Mesodermal cell (in vitro differentiated cells): ENCODE measurements at regions not wholly inside any gene's neighbourhood (a gene's known extent, or its start where the extent isn't known, plus 50 kb on each side); places are given as distances from the start of the nearest gene placed in this dataset.
"Not testable (repeated sequence)": the region's sequence is repeated elsewhere in the genome, so short reads cannot be mapped to it uniquely, and the experiment has no call there.

Source experiments
- H3K27ac ChIP-seq: 2 replicates; pipeline ENCODE4 v1.7.0; 2013; ENCODE audit warnings: mild to moderate bottlenecking, low read depth, low read length, moderate library complexity; ENCODE audit not compliant: severe bottlenecking
- H3K36me3 ChIP-seq: 2 replicates; pipeline ENCODE4 v1.7.1; 2013; ENCODE audit warnings: mild to moderate bottlenecking, low read length, moderate library complexity; ENCODE audit not compliant: control insufficient read depth, insufficient read depth
- H3K4me1 ChIP-seq: one replicate; pipeline ENCODE4 v1.7.1; 2013; ENCODE audit warnings: mild to moderate bottlenecking, low read length; ENCODE audit not compliant: insufficient read depth, control insufficient read depth, poor library complexity, severe bottlenecking
- H3K4me3 ChIP-seq: 2 replicates; pipeline ENCODE4 v1.7.0; 2013; ENCODE audit warnings: low read length, control low read depth, mild to moderate bottlenecking; ENCODE audit not compliant: insufficient read depth, poor library complexity, severe bottlenecking; ENCODE audit errors: extremely low read depth
- H3K9me3 ChIP-seq: 2 replicates; pipeline ENCODE4 v1.7.1; 2013; ENCODE audit warnings: mild to moderate bottlenecking, low read length, moderate library complexity; ENCODE audit not compliant: control insufficient read depth
- WGBS, 2 experiments: methylation state at CpG; one replicate each; pipeline ENCODE4 v1.1.5; 2013; ENCODE audit warnings: missing lambda C conversion rate in 2 of 2; ENCODE audit not compliant: insufficient coverage in 2 of 2; 5-methylcytosine and 5-hydroxymethylcytosine counted together

- 80% methylated on average over 1 of the region's 5 CpGs for WGBS, 2 experiments
- no peak overlapping the region for H3K27ac ChIP-seq
Observed at GRCh38 chr18:2222270-2223185, 348.8 kb downstream of the METTL4 start.

DNA sequence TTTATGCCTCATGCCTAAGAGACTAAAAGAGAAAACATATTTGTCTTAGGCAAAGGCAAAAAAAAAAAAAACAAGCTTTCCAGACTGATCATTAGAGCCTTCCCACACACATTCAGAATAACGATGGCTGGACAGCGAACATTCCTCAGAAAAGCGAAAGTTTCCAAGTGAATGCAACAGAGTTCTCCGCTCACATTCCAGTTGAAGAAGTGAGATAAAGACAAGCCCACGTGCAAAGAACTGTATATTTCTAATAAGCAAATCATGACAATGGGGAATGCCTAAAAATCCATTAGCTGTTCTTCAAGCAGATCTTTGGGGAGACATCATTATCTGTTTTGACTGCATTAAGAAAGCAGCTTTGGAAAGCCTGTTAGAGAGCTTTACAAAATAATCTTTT, 347.9 kb downstream of the METTL4 start:
- Histone ChIP-seq H3K27ac (no peak overlapping the region), H3K36me3 (no peaks in the 10 kb centered on the region), H3K4me3 (no peak overlapping the region), H3K9me3 (no peaks in the 10 kb centered on the region), H3K4me1 (no peaks in the 10 kb centered on the region)
- WGBS, 2 experiments, result 93% methylated on average over 3 of the region's 5 CpGs; no CpG with 5 or more reads in 1 of the 2 experiments

More at GRCh38 chr18:2222270-2223185, 348.8 kb downstream of the METTL4 start:
- H3K9me3 ChIP-seq, result no peaks in the 10 kb centered on the region
- no peak overlapping the region for H3K4me3 ChIP-seq
- no peaks in the 10 kb centered on the region for H3K4me1 ChIP-seq
- H3K36me3 ChIP-seq, result no peaks in the 10 kb centered on the region

DNA sequence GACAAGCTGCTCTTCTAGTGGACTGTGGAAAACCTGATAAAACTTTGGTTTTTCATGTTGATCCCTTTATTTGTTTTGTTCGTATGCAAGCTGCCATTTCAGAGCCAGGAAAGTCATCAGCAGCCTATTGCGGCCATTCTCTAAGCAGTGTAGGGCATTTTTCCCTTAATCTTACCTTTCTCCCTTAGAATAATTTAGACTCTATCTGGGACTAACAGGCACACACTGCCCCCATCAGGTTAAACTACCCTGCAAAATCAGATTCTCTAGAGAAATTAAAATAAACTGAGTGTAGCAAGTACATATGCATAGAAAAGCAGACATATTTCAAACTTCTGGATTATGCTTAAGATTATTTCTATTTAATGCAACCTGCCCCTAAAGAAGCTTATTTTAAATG, 347.5 kb downstream of the METTL4 start:
- Histone ChIP-seq H3K27ac (no peak overlapping the region), H3K36me3 (no peaks in the 10 kb centered on the region), H3K4me1 (no peaks in the 10 kb centered on the region), H3K9me3 (no peaks in the 10 kb centered on the region), H3K4me3 (no peak overlapping the region)
- 36 to 55% methylated on average over 2 of the region's 2 CpGs for WGBS, 2 experiments

DNA sequence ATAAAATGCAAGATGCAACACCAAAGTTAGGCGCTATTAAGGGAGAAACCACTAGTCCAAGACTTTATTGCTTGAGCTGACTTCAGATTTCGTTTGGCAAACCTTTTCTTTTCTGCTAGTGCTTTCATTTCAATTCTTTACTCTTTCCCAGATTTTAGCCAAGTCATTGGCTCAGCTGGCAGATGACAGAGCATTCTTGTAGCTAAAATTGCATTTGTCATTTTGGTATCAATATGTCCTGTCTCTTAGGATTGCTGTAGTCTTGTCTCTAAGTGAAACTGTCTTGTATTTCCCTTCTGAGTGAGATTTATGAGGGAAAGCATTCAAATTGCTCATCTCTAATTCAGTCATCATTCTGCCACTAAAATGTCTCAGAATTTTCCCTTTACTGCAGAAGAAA, 335.1 kb downstream of the METTL4 start:
- peaks cover 10% of the 10 kb centered on the region for H3K4me1 ChIP-seq
- no peaks in the 10 kb centered on the region for H3K9me3 ChIP-seq
- no peak overlapping the region for H3K27ac ChIP-seq
- 85 to 90% methylated on average over 2 of the region's 2 CpGs for WGBS, 2 experiments
- no peaks in the 10 kb centered on the region for H3K36me3 ChIP-seq
- no peak overlapping the region for H3K4me3 ChIP-seq

GRCh38 chr18:2237706-2238105, 333.6 kb downstream of the METTL4 start:
- Histone ChIP-seq H3K27ac (peak overlapping the region; percentile 70), H3K9me3 (no peaks in the 10 kb centered on the region), H3K4me3 (no peak overlapping the region), H3K36me3 (no peaks in the 10 kb centered on the region), H3K4me1 (peaks cover 10% of the 10 kb centered on the region)
- 83 to 86% methylated on average over 2 to 6 of the region's 7 CpGs for WGBS, 2 experiments

- peaks cover 16% of the 10 kb centered on the region for H3K4me1 ChIP-seq
- 91 to 94% methylated on average over 3 to 4 of the region's 4 CpGs for WGBS, 2 experiments
- H3K27ac ChIP-seq, result no peak overlapping the region
- no peaks in the 10 kb centered on the region for H3K9me3 ChIP-seq
- no peak overlapping the region for H3K4me3 ChIP-seq
- H3K36me3 ChIP-seq, result no peaks in the 10 kb centered on the region
Observed at GRCh38 chr18:2240311-2240705, 331.0 kb downstream of the METTL4 start.

DNA sequence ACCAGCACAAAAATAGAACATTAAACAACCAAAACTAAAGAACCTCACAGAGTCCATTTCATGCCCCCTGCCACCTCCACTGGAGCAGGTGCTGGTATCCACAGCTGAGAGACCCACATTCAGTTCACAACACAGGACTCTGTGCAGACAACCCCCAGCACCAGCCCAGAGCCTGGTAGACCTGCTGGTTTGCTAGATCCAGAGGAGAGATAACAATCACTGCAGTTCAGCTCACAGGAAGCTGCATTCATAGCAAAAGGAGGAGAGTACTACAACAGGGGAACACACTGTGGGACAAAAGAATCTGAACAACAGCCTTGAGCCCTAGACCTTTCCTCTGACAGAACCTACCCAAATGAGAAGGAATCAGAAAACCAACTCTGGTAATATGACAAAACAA, 326.7 kb downstream of the METTL4 start:
- Histone ChIP-seq H3K36me3 (no peaks in the 10 kb centered on the region), H3K4me3 (no peak overlapping the region), H3K9me3 (no peaks in the 10 kb centered on the region), H3K27ac (no peak overlapping the region), H3K4me1 (peaks cover 15% of the 10 kb centered on the region)

- H3K4me3 ChIP-seq, H3K4me1 ChIP-seq, H3K27ac ChIP-seq, H3K9me3 ChIP-seq, H3K36me3 ChIP-seq: not testable (repeated sequence)
- WGBS, 2 experiments, result 86 to 88% methylated on average over 4 of the region's 19 CpGs
Observed at GRCh38 chr18:2247101-2247500, 324.2 kb downstream of the METTL4 start.

DNA sequence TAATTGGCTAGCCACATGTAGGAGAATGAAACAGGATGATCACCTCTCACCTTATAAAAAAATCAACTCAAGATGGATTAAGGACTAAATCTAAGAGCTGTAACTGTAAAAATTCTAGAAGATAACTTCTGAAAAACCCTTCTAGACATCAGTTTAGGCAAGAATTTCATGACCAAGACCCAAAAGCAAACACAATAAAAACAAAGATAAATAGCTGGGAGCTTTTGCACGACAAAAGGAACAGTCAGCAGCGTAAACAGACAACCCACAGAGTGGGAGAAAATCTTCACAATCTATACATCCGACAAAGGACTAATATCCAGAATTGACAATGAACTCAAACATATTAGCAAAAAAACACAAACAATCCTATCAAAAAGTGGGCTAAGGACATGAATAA, 316.3 kb downstream of the METTL4 start:
- Histone ChIP-seq H3K4me3 (no peak overlapping the region), H3K27ac (no peak overlapping the region), H3K36me3 (no peaks in the 10 kb centered on the region), H3K9me3 (no peaks in the 10 kb centered on the region), H3K4me1 (no peaks in the 10 kb centered on the region)
- 59 to 79% methylated on average over 2 to 3 of the region's 3 CpGs for WGBS, 2 experiments

DNA sequence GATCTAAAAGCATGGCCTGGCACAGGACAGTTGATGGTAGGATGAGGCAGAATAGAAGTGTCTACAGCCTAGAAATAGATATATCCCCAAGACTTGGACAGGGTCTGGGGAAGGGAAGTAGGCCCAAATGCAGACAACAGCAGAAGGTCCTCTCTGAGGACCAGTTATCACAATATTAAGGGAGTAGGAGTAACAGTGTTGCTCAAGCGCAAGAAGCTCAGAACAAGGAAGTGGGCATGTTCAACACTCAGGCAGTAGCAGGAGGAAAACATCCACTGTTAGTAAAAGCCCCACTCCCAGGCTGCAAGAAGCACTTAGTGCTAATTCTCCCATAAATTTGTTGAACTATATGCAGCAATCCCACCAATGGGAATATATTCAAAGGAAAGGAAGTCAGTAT, 314.7 kb downstream of the METTL4 start:
- 78 to 100% methylated on average over 1 of the region's 1 CpG for WGBS, 2 experiments
- no peak overlapping the region for H3K27ac ChIP-seq

GRCh38 chr18:2258954-2259353, 312.4 kb downstream of the METTL4 start:
- 80 to 100% methylated on average over 1 to 2 of the region's 6 CpGs for WGBS, 2 experiments
- Histone ChIP-seq H3K9me3 (no peaks in the 10 kb centered on the region), H3K4me3 (no peak overlapping the region), H3K4me1 (no peaks in the 10 kb centered on the region), H3K27ac (no peak overlapping the region), H3K36me3 (no peaks in the 10 kb centered on the region)

More for the DNA sequence above, 314.7 kb downstream of the METTL4 start:
- no peaks in the 10 kb centered on the region for H3K36me3 ChIP-seq
- H3K4me3 ChIP-seq, result no peak overlapping the region
- H3K4me1 ChIP-seq, result no peaks in the 10 kb centered on the region
- no peaks in the 10 kb centered on the region for H3K9me3 ChIP-seq
